ENCODE measurements at regions not wholly inside any gene's neighbourhood (a gene's known extent, or its start where the extent isn't known, plus 50 kb on each side); places are given as distances from the start of the nearest gene placed in this dataset.

DNA sequence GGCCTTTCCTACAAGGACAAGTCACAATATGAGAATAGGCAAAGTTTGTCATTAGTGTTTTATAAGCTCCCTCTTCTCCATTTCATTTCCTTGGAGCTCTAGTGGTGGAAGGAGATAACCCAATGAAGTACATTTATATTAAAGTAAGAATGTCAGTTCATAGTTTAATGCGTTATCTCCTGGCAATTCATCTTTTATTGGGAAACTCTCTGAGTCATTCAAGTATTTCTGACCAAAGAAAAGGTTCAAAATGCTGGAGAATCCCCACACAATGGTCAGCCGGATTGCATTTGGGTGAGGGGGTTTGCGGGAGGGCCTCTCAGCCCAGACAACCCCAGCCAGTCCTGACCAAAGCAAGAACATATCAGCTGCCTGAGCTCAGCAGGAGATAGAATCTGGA, 321.5 kb upstream of the NRP1 start:
- Histone ChIP-seq H3K56ac (replicated peaks; ENCODE audit: insufficient read length, low read depth, low read length) (no peak overlapping the region), H3K4ac (replicated peaks; ENCODE audit: insufficient read length, low read depth, low read length) (no peak overlapping the region), H2BK20ac (ENCODE audit: low read length) (no peak overlapping the region), H2BK120ac (replicated peaks; ENCODE audit: low read depth, low read length) (no peak overlapping the region), H3K9ac (replicated peaks in 1 of 4; ENCODE audit: extremely low read depth in 1 of 4, low read depth in 3 of 4, low read length in 3 of 4) (no peak overlapping the region), H3K36me3 (ENCODE audit: control insufficient read depth in 2 of 4, insufficient read depth in 4 of 4, low read length in 3 of 4) (no peaks in the 10 kb centered on the region), H2BK5ac (ENCODE audit: low read depth, low read length) (no peak overlapping the region), H3K18ac (ENCODE audit: extremely low read depth, low read length) (no peak overlapping the region; the same call in 1 of the 2 replicates), H2BK12ac (ENCODE audit: low read depth, low read length) (no peak overlapping the region), H2AK5ac (ENCODE audit: low read depth, low read length) (no peak overlapping the region), H3K4me3 (ENCODE audit: extremely low read depth in 1 of 4, insufficient read depth in 2 of 4, low read depth in 3 of 4, low read length in 4 of 4) (no peak overlapping the region), H4K91ac (replicated peaks; ENCODE audit: insufficient read length, low read length) (no peak overlapping the region), H3K23me2 (ENCODE audit: low read depth, low read length) (no peaks in the 10 kb centered on the region; the same call in 1 of the 2 replicates), H3K27me3 (replicated peaks in 1 of 4; ENCODE audit: control insufficient read depth in 3 of 4, extremely low read depth in 1 of 4, insufficient read depth in 3 of 4, low read length in 3 of 4) (no peaks in the 10 kb centered on the region), H3K14ac (ENCODE audit: insufficient read length) (no peak overlapping the region), H3K9me3 (ENCODE audit: insufficient read depth in 2 of 2, low read depth in 1 of 2, low read length in 1 of 2) (peaks cover 0 to 6% of the 10 kb centered on the region in 2 experiments; a peak in 1 of 4 replicates), H3K23ac (ENCODE audit: insufficient read length) (no peak overlapping the region), H3K27ac (ENCODE audit: low read depth, low read length) (no peak overlapping the region), H4K5ac (ENCODE audit: insufficient read length, low read depth, low read length) (no peak overlapping the region), H3K4me1 (replicated peaks in 1 of 4; ENCODE audit: control insufficient read depth in 3 of 4, insufficient read depth in 4 of 4, low read length in 3 of 4) (peaks cover 0 to 4% (median 1%) of the 10 kb centered on the region in 4 experiments; a peak in 3 of 7 replicates), H4K20me1 (replicated peaks in 1 of 2; ENCODE audit: control insufficient read depth in 1 of 2, insufficient read depth in 2 of 2, low read length in 2 of 2) (no peaks in the 10 kb centered on the region), H2AFZ (ENCODE audit: low read length) (no peak overlapping the region), H4K8ac (ENCODE audit: extremely low read depth, insufficient read depth, low read length) (no peak overlapping the region), H3K79me1 (ENCODE audit: low read depth, low read length) (no peaks in the 10 kb centered on the region), H2BK15ac (ENCODE audit: low read length) (no peak overlapping the region), H3K79me2 (ENCODE audit: control insufficient read depth in 1 of 2, insufficient read depth in 2 of 2, low read length in 2 of 2) (no peaks in the 10 kb centered on the region), H3K4me2 (ENCODE audit: insufficient read depth in 1 of 2, low read depth in 2 of 2, low read length in 2 of 2) (no peak overlapping the region)
- CTCF ChIA-PET (ENCODE audit: partially characterized antibody), result no interaction called here
- DNase-seq (ENCODE audit: low read depth in 1 of 2, low spot score in 2 of 2) (no peak), FAIRE-seq (no peak)
- POLR2A ChIA-PET (ENCODE audit: partially characterized antibody), result interaction anchor here (1.3 kb wide), 1 partner anchor 11 kb away, joined by 3 read pairs; no protein-coding TSS in a partner anchor
- WGBS, 2 experiments (ENCODE audit: extremely low coverage in 1 of 2, insufficient coverage in 1 of 2, insufficient read length in 1 of 2, insufficient replicate concordance in 2 of 2, low coverage in 1 of 2, low lambda C conversion rate in 2 of 2, missing lambda C conversion rate in 1 of 2), result 89% methylated on average over 3 of the region's 3 CpGs; no CpG with 5 or more reads in 1 of the 2 experiments
- no peak for TF ChIP-seq FOSL1 (IDR thresholded peaks at IDR 0.05; ENCODE audit: insufficient read depth, low read depth, low read length)
- TF ChIP-seq EZH2 (IDR thresholded peaks at IDR 0.05; ENCODE audit: low read depth, low read length, severe bottlenecking), result no peak
- TF ChIP-seq, protein P1, sequence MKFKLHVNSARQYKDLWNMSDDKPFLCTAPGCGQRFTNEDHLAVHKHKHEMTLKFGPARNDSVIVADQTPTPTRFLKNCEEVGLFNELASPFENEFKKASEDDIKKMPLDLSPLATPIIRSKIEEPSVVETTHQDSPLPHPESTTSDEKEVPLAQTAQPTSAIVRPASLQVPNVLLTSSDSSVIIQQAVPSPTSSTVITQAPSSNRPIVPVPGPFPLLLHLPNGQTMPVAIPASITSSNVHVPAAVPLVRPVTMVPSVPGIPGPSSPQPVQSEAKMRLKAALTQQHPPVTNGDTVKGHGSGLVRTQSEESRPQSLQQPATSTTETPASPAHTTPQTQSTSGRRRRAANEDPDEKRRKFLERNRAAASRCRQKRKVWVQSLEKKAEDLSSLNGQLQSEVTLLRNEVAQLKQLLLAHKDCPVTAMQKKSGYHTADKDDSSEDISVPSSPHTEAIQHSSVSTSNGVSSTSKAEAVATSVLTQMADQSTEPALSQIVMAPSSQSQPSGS (IDR thresholded peaks at IDR 0.05; ENCODE audit: low read length), result no peak
- TF ChIP-seq KDM4A (IDR thresholded peaks at IDR 0.05; ENCODE audit: low read depth, low read length, severe bottlenecking), result no peak
- no peak for TF ChIP-seq HDAC2 (IDR thresholded peaks at IDR 0.05; ENCODE audit: borderline replicate concordance in 1 of 2, low read depth in 2 of 2, low read length in 2 of 2)
- TF ChIP-seq POU5F1 (IDR thresholded peaks at IDR 0.05; ENCODE audit: low read depth, low read length), result no peak
- TF ChIP-seq SIN3A (conservative IDR thresholded peaks at IDR 0.05 in 1 of 2, IDR thresholded peaks at IDR 0.05 in 1 of 2; ENCODE audit: low read depth in 1 of 2, low read length in 2 of 2), result no peak
- TF ChIP-seq KDM5A (IDR thresholded peaks at IDR 0.05; ENCODE audit: low read length), result no peak
- TF ChIP-seq TBP (IDR thresholded peaks at IDR 0.05; ENCODE audit: low read depth, low read length), result no peak
- TF ChIP-seq CBX8 (IDR thresholded peaks at IDR 0.05; ENCODE audit: borderline replicate concordance, low read depth, low read length), result no peak
- TF ChIP-seq RFX5 (IDR thresholded peaks at IDR 0.05; ENCODE audit: borderline replicate concordance, low read depth, low read length), result no peak

Data from H1 (cell line).